ENCODE measurements at regions not wholly inside any gene's neighbourhood (a gene's known extent, or its start where the extent isn't known, plus 50 kb on each side); places are given as distances from the start of the nearest gene placed in this dataset.
"Not testable (repeated sequence)": the region's sequence is repeated elsewhere in the genome, so short reads cannot be mapped to it uniquely, and the experiment has no call there.

DNA sequence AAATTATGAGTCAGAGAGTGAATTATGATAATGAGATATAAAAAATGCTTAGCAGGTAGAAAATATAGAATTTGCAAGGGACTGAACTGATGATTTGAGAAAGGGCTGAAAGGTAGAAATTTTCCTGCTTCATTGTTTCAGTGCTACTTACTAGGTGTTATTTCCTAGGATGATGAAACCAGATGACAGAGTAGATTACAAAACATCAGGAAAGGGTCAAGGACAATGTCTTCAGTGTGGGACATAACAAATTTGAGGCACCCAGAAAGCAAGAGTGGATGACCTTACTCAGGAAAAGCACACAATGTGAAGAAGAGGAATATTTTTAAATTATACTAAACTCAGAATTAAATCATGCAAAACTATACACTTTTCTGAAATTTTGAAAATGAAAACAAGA, 102.1 kb downstream of the SHCBP1 start:
- no peak for DNase-seq (ENCODE audit: low read depth)

DNA sequence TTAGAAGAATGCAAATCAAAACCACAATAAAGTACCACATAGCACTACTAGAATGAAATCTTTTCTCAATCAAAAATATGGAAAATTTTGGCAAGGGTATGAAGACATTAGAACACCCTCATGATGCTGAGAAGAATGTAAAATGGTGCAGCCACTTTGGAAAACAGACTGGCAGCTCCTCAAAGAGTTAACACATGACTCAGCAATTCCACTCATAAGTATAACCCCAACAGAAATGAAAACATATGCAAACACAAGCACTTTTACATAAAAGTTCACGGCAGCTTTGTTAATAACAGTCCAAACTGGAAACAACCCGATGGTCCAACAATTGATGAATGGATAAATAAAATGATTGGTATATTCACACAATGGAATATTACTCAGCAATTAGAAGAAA, 124.5 kb downstream of the SHCBP1 start:
- DNase-seq (ENCODE audit: low read depth) = no peak

DNA sequence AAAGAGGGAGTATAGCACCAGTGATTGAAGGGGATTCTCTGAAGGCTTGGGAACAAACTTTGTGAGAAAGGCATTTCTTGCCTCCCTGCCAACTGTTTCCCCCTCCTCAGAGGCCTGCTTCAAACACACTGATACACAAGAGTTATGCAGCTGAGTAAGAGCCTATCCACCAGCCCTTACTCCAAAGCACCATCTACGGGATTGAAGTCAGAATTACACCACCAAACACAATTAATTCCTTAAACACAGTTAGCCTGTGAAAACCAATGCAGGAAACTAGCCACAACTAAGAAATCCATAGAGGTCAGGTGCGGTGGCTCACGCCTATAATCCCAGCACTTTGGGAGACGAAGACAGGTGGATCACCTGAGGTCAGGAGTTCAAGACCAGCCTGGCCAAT, 138.3 kb downstream of the SHCBP1 start:
- DNase-seq (ENCODE audit: low read depth) = peak; percentile 1

DNA sequence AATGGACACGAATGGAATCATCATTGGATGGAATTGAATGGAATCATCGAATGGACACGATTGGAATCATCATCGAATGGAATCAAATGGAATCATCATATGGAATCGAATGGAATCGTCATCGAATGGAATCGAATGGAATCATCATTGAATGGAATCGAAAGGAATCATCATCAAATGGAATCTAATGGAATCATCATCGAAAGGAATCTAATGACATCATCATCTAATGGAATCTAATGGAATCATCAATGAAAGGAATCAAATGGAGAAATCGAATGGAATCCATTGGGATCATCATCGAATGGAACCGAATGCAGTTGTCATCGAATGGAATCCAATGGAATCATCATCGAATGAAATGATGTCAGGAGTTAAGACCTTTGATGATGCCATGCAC, 154.9 kb downstream of the SHCBP1 start:
- DNase-seq (ENCODE audit: low read depth) = no peak

DNA sequence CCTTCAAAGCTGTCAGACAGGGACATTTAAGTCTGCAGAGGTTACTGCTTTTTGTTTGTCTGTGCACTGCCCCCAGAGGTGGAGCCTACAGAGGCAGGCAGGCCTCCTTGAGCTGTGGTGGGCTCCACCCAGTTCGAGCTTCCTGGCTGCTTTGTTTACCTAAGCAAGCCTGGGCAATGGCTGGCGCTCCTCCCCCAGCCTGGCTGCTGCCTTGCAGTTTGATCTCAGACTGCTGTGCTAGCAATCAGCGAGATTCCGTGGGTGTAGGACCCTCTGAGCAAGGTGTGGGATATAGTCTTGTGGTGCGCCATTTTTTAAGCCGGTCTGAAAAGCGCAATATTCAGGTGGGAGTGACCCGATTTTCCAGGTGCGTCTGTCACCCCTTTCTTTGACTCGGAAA, 166.4 kb downstream of the SHCBP1 start:
- not testable (repeated sequence) for DNase-seq (ENCODE audit: low read depth)

DNA sequence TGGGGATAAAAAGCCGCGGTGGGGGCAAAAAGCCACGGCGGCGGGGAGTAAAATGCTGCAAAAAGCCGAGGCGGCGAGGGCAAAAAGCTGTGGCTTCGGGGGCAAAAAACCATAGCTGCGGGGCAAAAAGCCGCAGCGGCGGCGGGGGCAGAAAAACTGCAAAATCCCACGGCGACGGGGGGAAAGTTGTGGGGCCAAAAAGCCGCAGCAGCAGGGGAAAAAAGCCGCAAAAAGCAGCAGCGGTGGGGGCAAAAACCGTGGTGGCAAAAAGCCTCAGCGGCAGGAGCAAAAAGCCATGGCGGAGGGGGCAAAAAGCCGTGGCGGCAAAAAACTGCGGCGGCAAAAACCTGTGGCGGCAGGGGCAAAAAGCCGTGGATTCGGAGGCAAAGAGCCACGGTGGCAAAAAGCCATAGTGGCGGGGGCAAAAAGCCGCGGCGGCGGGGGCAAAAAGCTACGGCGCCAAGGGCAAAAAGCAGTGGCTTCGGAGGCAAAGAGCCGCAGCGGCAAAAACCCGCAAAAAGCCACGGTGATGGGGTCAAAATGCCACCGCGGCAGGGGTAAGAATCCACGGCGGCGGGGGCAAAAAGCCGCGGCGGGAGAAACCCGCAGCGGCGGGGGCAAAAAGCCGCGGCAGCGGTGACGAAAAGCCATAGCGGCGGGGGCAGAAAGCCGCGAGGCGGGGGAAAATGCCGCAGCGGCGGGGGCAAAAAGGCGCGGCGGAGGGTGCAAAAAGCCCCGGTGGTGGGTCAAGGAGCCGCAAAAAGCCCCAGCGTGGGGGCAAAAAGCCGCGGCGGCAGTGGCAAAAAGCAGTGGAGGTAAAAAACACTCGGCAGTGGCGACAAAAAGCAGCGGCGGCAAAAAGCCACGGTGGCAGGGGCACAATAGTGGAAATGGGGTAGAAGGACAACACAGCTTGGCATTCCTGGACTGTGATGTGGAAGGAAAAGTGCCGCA, 192.8 kb downstream of the SHCBP1 start:
- DNase-seq (ENCODE audit: low read depth) = no peak

DNA sequence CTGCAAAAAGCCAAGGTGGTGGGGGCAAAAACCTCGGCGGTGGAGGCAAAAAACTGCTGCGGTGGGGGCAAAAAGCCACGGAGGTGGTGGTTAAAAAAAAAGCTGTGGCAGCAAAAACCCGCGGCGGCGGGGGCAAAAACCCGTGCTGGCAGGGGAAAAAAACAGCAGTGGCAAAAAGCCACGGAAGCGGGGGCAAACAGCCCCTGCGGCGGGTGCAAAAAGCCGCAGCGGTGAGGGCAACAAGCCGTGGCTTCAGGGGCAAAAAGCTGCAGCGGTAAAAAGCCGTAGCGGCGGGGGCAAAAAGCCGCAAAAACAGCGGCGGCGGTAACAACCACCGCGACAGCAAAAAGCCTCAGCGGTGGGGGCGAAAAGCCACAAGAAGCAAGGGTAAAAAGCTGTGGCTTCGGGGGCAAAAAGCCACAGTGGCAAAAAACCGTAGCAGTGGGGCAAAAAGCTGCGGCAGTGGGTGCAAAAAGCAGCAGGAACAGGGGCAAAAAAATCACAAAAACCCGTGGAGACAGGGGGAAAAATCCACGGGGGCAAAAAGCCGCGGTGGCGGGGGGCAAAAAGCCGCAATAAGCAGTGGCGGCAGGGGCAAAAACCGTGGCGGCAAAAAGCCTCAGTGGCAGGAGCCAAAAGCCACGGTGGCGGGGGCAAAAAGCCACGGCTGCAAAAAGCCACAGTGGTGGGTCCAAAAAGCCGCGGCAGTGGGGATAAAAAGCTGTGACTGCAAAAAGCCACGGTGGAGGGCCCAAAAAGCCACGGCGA, 193.7 kb downstream of the SHCBP1 start:
- no peak for DNase-seq (ENCODE audit: low read depth)

DNA sequence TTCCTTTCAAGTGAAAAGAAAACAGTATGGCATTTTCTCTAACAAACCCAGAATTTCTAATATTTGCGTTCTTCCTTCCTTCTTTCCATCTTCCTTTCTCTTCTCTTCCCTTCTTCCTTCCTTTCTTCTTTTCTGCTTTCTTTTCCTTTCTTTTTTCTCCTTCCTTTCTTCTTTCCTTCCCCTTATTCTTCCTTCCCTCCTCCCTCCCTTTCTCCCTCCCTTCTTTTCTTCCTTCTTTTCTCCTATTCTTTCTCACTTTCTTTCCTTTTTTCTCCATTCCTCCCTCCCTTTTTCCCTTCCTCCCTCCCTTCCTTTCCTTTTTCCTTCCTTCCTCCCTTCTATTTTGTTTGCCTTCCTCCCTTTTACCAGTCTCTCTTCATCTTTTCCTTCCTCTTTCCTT, 194.8 kb downstream of the SHCBP1 start:
- DNase-seq (ENCODE audit: low read depth) = no peak

DNA sequence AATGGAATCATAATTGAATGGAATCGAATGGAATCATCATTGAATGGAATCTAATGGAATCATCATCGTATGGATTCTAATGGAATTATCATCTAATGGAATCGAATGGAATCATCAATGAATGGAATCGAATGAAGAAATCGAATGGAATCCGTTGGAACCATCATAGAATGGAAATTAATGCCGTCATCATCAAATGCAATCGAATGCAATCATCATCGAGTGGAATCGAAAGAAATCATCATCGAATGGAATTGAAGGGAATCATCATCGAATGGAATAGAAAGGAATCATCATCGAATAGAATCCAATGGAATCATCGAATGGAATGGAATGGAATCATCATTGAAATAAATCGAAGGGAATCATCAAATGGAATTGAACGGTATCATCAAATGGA, 217.2 kb downstream of the SHCBP1 start:
- DNase-seq (ENCODE audit: low read depth) = no peak

DNA sequence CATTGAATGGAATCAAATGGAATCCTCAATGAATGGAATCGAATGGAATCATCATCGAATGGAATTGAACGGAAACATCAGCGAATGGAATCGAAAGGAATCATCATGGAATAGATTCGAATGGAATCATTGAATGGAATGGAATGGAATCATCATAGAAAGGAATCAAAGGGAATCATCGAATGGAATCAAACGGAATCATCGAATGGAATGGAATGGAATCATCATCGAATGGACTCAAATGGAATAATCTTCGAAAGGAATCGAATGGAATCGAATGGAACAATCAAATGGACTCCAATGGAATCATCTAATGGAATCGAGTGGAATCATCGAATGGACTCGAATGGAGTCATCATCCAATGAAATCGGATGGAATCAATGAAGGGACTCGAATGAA, 222.6 kb downstream of the SHCBP1 start:
- DNase-seq (ENCODE audit: low read depth) = not testable (repeated sequence)

DNA sequence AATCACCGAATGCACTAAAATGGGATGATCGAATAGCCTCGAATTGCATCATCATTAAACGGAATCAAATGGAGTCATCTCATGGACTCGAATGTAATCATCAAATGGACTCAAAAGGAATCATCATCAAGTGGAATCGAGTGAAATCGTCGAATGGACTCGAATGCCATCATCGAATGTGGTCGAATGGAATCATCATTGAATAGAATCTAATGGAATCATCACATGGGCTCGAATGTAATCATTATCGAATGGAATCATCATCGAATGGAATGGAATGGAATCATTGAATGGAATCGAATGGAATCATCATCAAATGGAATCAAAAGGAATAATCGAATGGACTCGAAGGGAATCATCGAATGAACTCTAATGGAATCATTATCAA, 224.3 kb downstream of the SHCBP1 start:
- not testable (repeated sequence) for DNase-seq (ENCODE audit: low read depth)

DNA sequence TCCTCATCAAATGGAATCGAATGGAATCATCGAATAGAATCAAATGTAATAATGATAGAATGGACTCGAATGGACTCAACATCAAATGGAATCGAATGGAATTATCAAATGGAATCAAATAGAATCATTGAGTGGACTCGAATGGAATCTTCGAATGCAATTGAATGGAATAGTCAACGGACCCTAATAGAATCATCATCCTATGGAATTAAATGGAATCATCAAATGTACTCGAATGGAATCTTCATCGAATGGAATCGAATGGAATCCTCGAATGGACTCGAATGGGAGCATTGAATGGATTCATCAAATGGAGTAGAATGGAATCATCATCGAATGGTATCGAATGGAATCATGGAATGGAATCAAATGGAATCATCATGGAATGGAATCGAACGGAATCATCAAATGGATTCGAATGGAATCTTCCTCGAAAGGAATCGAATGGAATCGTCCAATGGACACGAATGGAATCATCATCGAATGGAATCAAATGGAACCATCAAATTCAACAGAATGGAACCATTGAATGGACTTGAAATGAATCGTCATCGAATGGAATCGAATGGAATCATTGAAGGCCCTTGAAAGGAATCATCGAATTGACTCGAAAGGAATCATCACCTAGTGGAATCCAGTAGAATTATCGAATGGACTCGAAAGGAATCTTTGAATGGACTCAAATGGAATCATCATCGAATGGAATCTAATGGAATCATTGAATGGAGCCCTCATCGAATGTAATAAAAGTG, 224.9 kb downstream of the SHCBP1 start:
- peak; percentile 15 for DNase-seq (ENCODE audit: low read depth)

DNA sequence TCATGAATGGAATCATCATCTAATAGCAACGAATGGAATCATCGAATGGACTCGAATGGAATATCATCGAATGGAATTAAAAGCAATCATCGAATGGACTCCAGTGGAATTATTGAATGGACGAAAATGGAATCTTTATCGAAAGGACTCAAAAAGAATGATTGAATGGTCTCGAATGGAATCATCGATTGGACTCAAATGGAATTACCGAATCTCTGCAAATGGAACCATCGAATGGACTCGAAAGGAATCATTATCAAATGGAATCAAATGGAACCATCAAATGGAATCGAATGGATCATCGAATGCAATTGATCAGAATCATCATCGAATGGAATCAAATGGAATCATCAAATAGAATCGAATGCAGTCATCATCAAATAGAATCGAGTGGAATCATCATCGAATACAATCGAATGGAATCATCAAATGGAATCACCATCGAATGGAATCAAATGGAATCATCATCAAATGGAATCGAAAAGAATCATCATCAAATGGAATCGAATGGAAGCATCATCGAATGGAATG, 225.7 kb downstream of the SHCBP1 start:
- DNase-seq (ENCODE audit: low read depth) = peak; percentile 26

DNA sequence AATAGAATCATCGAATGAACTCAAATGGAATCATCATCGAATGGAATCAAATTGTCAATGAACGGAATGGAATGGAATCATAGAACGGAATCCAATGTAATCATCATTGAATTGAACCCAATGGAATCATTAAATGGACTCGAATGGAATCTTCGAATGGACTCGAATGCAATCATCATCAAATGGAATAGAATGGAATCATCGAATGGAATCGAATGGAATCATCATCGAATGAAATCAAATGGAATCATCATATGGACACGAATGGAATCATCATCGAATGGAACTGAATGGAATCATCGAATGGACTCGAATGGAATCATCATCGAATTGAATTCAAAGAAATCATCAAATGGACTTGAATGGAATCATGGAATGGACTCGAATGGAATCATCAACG, 226.2 kb downstream of the SHCBP1 start:
- peak; percentile 27 for DNase-seq (ENCODE audit: low read depth)

DNA sequence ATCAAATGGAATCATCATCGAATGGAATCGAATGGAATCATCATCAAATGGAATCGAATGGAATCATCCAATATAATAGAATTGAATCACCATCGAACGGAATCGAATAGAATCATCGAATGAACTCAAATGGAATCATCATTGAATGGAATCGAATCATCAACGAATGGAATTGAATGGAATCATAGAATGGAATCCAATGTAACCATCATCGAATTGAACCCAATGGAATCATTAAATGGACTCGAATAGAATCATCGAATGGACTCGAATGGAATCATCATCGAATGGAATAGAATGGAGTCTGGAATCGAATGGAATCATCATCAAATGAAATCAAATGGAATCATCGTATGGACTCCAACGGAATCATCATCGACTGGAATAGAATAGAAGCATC, 227.0 kb downstream of the SHCBP1 start:
- DNase-seq (ENCODE audit: low read depth) = peak; percentile 7

DNA sequence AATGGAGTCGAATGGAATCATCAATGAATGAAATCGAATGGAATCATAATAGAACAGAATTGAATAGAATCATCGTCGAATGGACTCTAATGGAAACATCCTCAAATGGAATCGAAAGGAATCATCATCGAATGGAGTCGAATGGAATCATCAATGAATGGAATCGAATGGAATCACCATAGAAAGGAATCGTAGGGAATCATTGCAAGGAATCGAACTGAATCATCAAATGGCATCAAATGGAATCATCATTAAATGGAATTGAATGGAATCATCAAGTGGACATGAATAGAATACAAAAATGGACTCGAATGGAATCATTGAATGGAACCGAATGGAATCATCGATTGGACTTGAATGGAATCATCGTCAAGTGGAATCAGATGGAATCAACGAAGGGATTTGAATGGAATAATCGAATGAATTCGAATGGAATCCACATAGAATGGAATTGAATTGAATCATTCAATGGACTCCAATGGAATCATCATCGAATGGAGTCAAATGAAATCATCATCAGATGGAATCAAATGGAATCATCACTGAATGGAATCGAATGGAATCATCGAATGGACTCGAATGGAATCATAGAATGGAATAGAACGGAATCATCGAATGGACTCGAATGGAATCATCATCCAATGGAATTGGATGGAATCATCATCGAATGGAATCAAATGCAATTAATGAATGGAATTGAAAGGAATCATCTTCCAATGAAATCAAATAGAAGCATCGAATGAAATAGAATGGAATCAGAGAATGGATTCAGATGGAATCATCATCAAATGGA, 228.1 kb downstream of the SHCBP1 start:
- peak; percentile 52 for DNase-seq (ENCODE audit: low read depth)

DNA sequence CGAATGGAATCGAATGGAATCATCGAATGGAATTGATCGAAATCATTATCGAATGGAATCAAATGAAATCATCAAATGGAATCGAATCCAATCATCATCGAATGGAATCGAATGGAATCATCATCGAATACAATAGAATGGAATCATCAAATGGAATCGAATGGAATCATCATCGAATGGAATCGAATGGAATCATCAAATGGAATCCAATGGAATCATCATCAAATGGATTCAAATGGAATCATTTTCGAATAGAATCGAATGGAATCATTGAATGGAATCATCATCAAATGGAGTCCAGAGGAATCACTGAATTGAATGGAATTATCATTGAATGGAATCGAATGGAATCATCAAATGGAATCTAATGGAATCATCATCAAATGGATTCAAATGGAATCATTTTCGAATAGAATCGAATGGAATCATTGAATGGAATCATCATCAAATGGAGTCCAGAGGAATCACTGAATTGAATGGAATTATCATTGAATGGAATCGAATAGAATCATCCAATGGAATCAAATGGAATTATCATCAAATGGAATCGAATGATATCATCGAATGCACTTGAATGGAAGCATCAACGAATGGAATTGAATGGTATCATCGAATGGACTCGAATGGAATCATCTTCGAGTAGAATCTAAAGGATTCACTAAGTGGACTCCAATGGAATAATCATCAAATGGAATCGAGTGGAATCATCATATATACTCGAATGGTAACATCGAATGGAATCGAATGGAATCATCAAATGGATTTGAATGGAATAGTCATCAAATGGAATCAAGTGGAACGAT, 230.3 kb downstream of the SHCBP1 start:
- peak; percentile 34 for DNase-seq (ENCODE audit: low read depth)

DNA sequence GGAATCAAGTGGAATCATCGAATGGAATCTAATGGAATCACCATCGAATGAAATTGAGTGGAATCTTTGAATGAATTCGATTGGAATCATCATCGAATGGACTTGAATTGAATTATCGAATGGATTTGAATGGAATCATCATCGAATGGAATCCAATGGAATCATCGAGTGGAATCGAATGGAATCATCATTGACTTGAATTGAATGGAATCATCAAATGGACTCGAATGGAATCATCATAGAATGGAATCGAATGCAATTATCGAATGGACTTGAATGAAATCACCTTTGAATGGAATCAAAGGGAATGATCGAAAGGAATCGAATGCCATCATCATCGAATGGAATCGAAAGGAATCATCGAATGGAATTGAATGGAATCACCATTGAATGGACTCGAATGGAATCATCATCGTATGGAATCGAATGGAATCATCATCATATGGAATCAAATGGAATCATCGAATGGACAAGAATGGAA, 231.6 kb downstream of the SHCBP1 start:
- DNase-seq (ENCODE audit: low read depth) = peak; percentile 88

DNA sequence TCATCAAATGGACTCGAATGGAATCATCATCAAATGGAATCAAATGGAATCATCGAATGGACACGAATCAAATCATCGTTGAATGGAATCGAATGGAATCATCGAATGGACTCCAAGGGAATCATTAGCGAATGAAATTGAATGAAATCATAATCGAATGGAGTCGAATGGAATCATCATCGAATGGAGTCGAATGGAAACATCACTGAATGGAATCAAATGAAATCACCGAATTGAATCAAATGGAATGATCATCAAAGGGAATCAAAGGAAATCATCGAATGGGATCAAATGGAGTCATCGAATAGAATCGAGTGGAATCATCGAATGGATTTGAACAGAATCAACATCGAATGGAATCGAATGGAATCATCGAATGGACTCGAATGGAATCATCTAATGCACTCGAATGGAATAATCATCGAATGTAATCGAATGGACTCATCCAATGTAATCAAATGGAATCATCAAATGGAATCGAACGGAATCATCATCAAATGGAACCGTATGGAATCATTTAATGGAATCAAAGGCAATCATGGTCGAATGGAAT, 232.2 kb downstream of the SHCBP1 start:
- DNase-seq (ENCODE audit: low read depth) = not testable (repeated sequence)

DNA sequence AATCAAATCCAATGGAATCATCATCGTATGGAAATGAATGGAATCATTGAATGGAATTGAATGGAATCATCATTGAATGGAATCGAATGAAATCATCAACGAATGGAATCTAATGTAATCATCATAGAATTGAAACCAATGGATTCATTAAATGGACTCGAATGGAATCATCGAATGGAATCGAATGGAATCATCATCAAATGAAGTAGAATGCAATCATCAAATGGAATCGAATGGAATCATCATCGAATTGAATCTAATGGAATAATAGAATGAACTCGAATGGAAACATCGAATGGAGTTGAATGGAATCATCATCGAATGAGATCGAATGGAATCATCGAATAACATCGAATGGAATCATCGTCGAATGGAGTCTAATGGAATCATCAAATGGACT, 232.8 kb downstream of the SHCBP1 start:
- DNase-seq (ENCODE audit: low read depth) = peak; percentile 23

All from M059J (cell line).